ENCODE measurements at regions not wholly inside any gene's neighbourhood (a gene's known extent, or its start where the extent isn't known, plus 50 kb on each side); places are given as distances from the start of the nearest gene placed in this dataset.

- no peak overlapping the region for H3K27ac ChIP-seq
- no peak for TF ChIP-seq CTCF (IDR thresholded peaks at IDR 0.05)
- no peak for DNase-seq (ENCODE audit: low spot score)
- no peak overlapping the region for H3K4me3 ChIP-seq
Observed at GRCh38 chr5:89443508-89443907, 560.5 kb upstream of the MEF2C start.

- DNase-seq (ENCODE audit: low spot score), result no peak
- no peak overlapping the region for H3K27ac ChIP-seq
- H3K4me3 ChIP-seq, result no peak overlapping the region
- TF ChIP-seq CTCF (IDR thresholded peaks at IDR 0.05), result no peak
Observed at GRCh38 chr5:89441965-89442364, 559.0 kb upstream of the MEF2C start.

GRCh38 chr5:89440670-89441069 lies 557.7 kb upstream of the MEF2C start:
- DNase-seq (ENCODE audit: low spot score), result no peak
- TF ChIP-seq CTCF (IDR thresholded peaks at IDR 0.05), result no peak
- Histone ChIP-seq H3K27ac (no peak overlapping the region), H3K4me3 (no peak overlapping the region)

- DNase-seq (ENCODE audit: low spot score), result no peak
- no peak for TF ChIP-seq CTCF (IDR thresholded peaks at IDR 0.05)
- Histone ChIP-seq H3K4me3 (no peak overlapping the region), H3K27ac (no peak overlapping the region)
Observed at GRCh38 chr5:89437450-89438435, 554.8 kb upstream of the MEF2C start.

GRCh38 chr5:89436464-89436863 lies 553.5 kb upstream of the MEF2C start:
- DNase-seq (ENCODE audit: low spot score), result no peak
- no peak overlapping the region for H3K4me3 ChIP-seq
- H3K27ac ChIP-seq, result no peak overlapping the region
- no peak for TF ChIP-seq CTCF (IDR thresholded peaks at IDR 0.05)

- no peak for DNase-seq (ENCODE audit: low spot score)
- H3K27ac ChIP-seq, result no peak overlapping the region
- no peak overlapping the region for H3K4me3 ChIP-seq
- no peak for TF ChIP-seq CTCF (IDR thresholded peaks at IDR 0.05)
Observed at GRCh38 chr5:89435347-89435746, 552.4 kb upstream of the MEF2C start.

GRCh38 chr5:89428624-89429023 lies 545.6 kb upstream of the MEF2C start:
- no peak overlapping the region for H3K27ac ChIP-seq
- no peak overlapping the region for H3K4me3 ChIP-seq
- no peak for DNase-seq (ENCODE audit: low spot score)
- no peak for TF ChIP-seq CTCF (IDR thresholded peaks at IDR 0.05)
